ENCODE measurements at regions not wholly inside any gene's neighbourhood (a gene's known extent, or its start where the extent isn't known, plus 50 kb on each side); places are given as distances from the start of the nearest gene placed in this dataset.

GRCh38 chr10:28481968-28482367 lies 51.0 kb upstream of the WAC start:
- H3K4me2 ChIP-seq (ENCODE audit: insufficient read depth in 1 of 2, low read depth in 2 of 2, low read length in 2 of 2): no peak overlapping the region
- no peak overlapping the region for H2BK20ac ChIP-seq (ENCODE audit: low read length)
- H3K56ac ChIP-seq (replicated peaks; ENCODE audit: insufficient read length, low read depth, low read length): no peak overlapping the region
- H2AFZ ChIP-seq (ENCODE audit: low read length): no peak overlapping the region
- H4K20me1 ChIP-seq (replicated peaks in 1 of 2; ENCODE audit: control insufficient read depth in 1 of 2, insufficient read depth in 2 of 2, low read length in 2 of 2): no peaks in the 10 kb centered on the region
- H3K27ac ChIP-seq (ENCODE audit: low read depth, low read length): no peak overlapping the region
- FAIRE-seq (no peak), DNase-seq (ENCODE audit: low read depth in 1 of 2, low spot score in 2 of 2) (no peak)
- H3K23me2 ChIP-seq (ENCODE audit: low read depth, low read length): no peaks in the 10 kb centered on the region
- no peak overlapping the region for H2BK12ac ChIP-seq (ENCODE audit: low read depth, low read length)
- H2AK5ac ChIP-seq (ENCODE audit: low read depth, low read length): no peak overlapping the region
- no peak overlapping the region for H4K5ac ChIP-seq (ENCODE audit: insufficient read length, low read depth, low read length)
- no peak overlapping the region for H3K9ac ChIP-seq (replicated peaks in 1 of 4; ENCODE audit: extremely low read depth in 1 of 4, low read depth in 3 of 4, low read length in 3 of 4)
- H4K8ac ChIP-seq (ENCODE audit: extremely low read depth, insufficient read depth, low read length): no peak overlapping the region
- H3K79me1 ChIP-seq (ENCODE audit: low read depth, low read length): no peaks in the 10 kb centered on the region
- no peak overlapping the region for H4K91ac ChIP-seq (replicated peaks; ENCODE audit: insufficient read length, low read length)
- H3K4ac ChIP-seq (replicated peaks; ENCODE audit: insufficient read length, low read depth, low read length): peak overlapping the region; percentile 91
- H3K27me3 ChIP-seq (replicated peaks in 1 of 4; ENCODE audit: control insufficient read depth in 3 of 4, extremely low read depth in 1 of 4, insufficient read depth in 3 of 4, low read length in 3 of 4): no peaks in the 10 kb centered on the region
- ChIA-PET POLR2A (ENCODE audit: partially characterized antibody) (no interaction called here), CTCF (ENCODE audit: partially characterized antibody) (interaction anchor here (0.6 to 1.2 kb wide), 3 partner anchors 12 to 123 kb away, joined by 3 read pairs; no protein-coding TSS in a partner anchor)
- H3K4me1 ChIP-seq (replicated peaks in 1 of 4; ENCODE audit: control insufficient read depth in 3 of 4, insufficient read depth in 4 of 4, low read length in 3 of 4): no peaks in the 10 kb centered on the region
- no peak overlapping the region for H3K23ac ChIP-seq (ENCODE audit: insufficient read length)
- no peaks in the 10 kb centered on the region for H3K79me2 ChIP-seq (ENCODE audit: control insufficient read depth in 1 of 2, insufficient read depth in 2 of 2, low read length in 2 of 2)
- H2BK120ac ChIP-seq (replicated peaks; ENCODE audit: low read depth, low read length): no peak overlapping the region
- no peak overlapping the region for H2BK15ac ChIP-seq (ENCODE audit: low read length)
- no peaks in the 10 kb centered on the region for H3K36me3 ChIP-seq (ENCODE audit: control insufficient read depth in 2 of 4, insufficient read depth in 4 of 4, low read length in 3 of 4)
- 88% methylated on average over 1 of the region's 1 CpG; no CpG with 5 or more reads in 1 of the 2 experiments for WGBS, 2 experiments (ENCODE audit: extremely low coverage in 1 of 2, insufficient coverage in 1 of 2, insufficient read length in 1 of 2, insufficient replicate concordance in 2 of 2, low coverage in 1 of 2, low lambda C conversion rate in 2 of 2, missing lambda C conversion rate in 1 of 2)
- no peak for TF ChIP-seq CREB1 (IDR thresholded peaks at IDR 0.05)
- no peak for TF ChIP-seq SUZ12 (IDR thresholded peaks at IDR 0.05; ENCODE audit: low read length)
- TF ChIP-seq BCL11A (IDR thresholded peaks at IDR 0.05; ENCODE audit: low read depth in 2 of 2, low read length in 2 of 2): no peak
- no peak for TF ChIP-seq TEAD4 (IDR thresholded peaks at IDR 0.05; ENCODE audit: low read depth, low read length)
- TF ChIP-seq RXRA (IDR thresholded peaks at IDR 0.05; ENCODE audit: insufficient read depth, low read depth, low read length): no peak
- TF ChIP-seq KDM4A (IDR thresholded peaks at IDR 0.05; ENCODE audit: low read depth, low read length, severe bottlenecking): no peak
- TF ChIP-seq TCF12 (IDR thresholded peaks at IDR 0.05; ENCODE audit: low read depth, low read length): no peak
- H3K9me3 ChIP-seq (ENCODE audit: insufficient read depth in 2 of 2, low read depth in 1 of 2, low read length in 1 of 2): no peaks in the 10 kb centered on the region
- no peak overlapping the region for H3K14ac ChIP-seq (ENCODE audit: insufficient read length)
- H3K4me3 ChIP-seq (ENCODE audit: extremely low read depth in 1 of 4, insufficient read depth in 2 of 4, low read depth in 3 of 4, low read length in 4 of 4): no peak overlapping the region
- no peak overlapping the region for H2BK5ac ChIP-seq (ENCODE audit: low read depth, low read length)
- no peak overlapping the region for H3K18ac ChIP-seq (ENCODE audit: extremely low read depth, low read length)

Data from H1 (cell line).